Endodermal cell (in vitro differentiated cells): ENCODE measurements at regions not wholly inside any gene's neighbourhood (a gene's known extent, or its start where the extent isn't known, plus 50 kb on each side); places are given as distances from the start of the nearest gene placed in this dataset.
"Not testable (repeated sequence)": the region's sequence is repeated elsewhere in the genome, so short reads cannot be mapped to it uniquely, and the experiment has no call there.

Experiments used
- DNase-seq: peaks from one replicate; pipeline ENCODE4 v3.0.0-alpha.2; 2017
- H3K27ac ChIP-seq: 2 replicates; pipeline ENCODE4 v1.5.1; 2013; ENCODE audit warnings: mild to moderate bottlenecking, low read depth, low read length, moderate library complexity
- H3K27me3 ChIP-seq: 2 replicates; pipeline ENCODE4 v1.6.1; 2013; ENCODE audit warnings: mild to moderate bottlenecking, low read length, moderate library complexity; ENCODE audit not compliant: insufficient read depth, control insufficient read depth, poor library complexity, severe bottlenecking
- H3K36me3 ChIP-seq: 2 replicates; pipeline ENCODE4 v1.7.0; 2013; ENCODE audit warnings: mild to moderate bottlenecking, low read length, moderate library complexity; ENCODE audit not compliant: control insufficient read depth, insufficient read depth
- H3K4me1 ChIP-seq: one replicate; pipeline ENCODE4 v1.7.0; 2013; ENCODE audit warnings: low read length; ENCODE audit not compliant: control insufficient read depth, insufficient read depth
- H3K4me3 ChIP-seq: 2 replicates; pipeline ENCODE4 v1.5.1; 2013; ENCODE audit warnings: mild to moderate bottlenecking, low read length, moderate library complexity
- H3K9ac ChIP-seq: 2 replicates; pipeline ENCODE4 v1.6.1; 2013; ENCODE audit warnings: mild to moderate bottlenecking, low read length, moderate library complexity; ENCODE audit not compliant: poor library complexity, severe bottlenecking; ENCODE audit errors: extremely low read depth
- H3K9me3 ChIP-seq: 2 replicates; pipeline ENCODE4 v1.6.1; 2013; ENCODE audit warnings: mild to moderate bottlenecking, low read length, moderate library complexity; ENCODE audit not compliant: control insufficient read depth
- H3K27ac Mint-ChIP-seq: 2 replicates; pipeline ENCODE4 v1.8.0; 2020; ENCODE audit warnings: mixed read lengths
- H3K27me3 Mint-ChIP-seq: 2 replicates; pipeline ENCODE4 v1.8.0; 2021; ENCODE audit warnings: mild to moderate bottlenecking, mixed read lengths; ENCODE audit not compliant: insufficient read depth
- H3K36me3 Mint-ChIP-seq: 2 replicates; pipeline ENCODE4 v1.8.0; 2020; ENCODE audit warnings: low read depth, mixed read lengths
- H3K4me1 Mint-ChIP-seq: 2 replicates; pipeline ENCODE4 v1.8.0; 2020; ENCODE audit warnings: mixed read lengths
- H3K4me3 Mint-ChIP-seq: 2 replicates; pipeline ENCODE4 v1.8.0; 2020; ENCODE audit warnings: mild to moderate bottlenecking, moderate library complexity, mixed read lengths
- H3K9me3 Mint-ChIP-seq: 2 replicates; pipeline ENCODE4 v1.8.0; 2020; ENCODE audit warnings: mild to moderate bottlenecking, mixed read lengths
- CTCF ChIP-seq: fragments of 200-600 bp; sonication (generic); conservative IDR thresholded peaks from 2 replicates; pipeline ENCODE4 v1.5.0; 2021; ENCODE audit warnings: antibody characterized with exemption, mild to moderate bottlenecking
- whole genome bisulfite sequencing, 2 experiments: methylation state at CpG; one replicate each; pipeline versions ENCODE4 v1.1.5 to v1.1.7; 2013; ENCODE audit warnings: missing lambda C conversion rate in 2 of 2, mixed read lengths in 1 of 2; ENCODE audit not compliant: insufficient coverage in 1 of 2, insufficient read length in 1 of 2; 5-methylcytosine and 5-hydroxymethylcytosine counted together

GRCh38 chr10:77740396-77740795 is 102.8 kb upstream of the KCNMA1 start:
- not testable (repeated sequence) for H3K4me1 Mint-ChIP-seq, H3K36me3 ChIP-seq, H3K27ac ChIP-seq, DNase-seq, H3K4me1 ChIP-seq, H3K27ac Mint-ChIP-seq, H3K9ac ChIP-seq, H3K4me3 ChIP-seq, H3K4me3 Mint-ChIP-seq, H3K27me3 ChIP-seq, H3K27me3 Mint-ChIP-seq
- peaks cover 19% of the 10 kb centered on the region for H3K9me3 ChIP-seq
- H3K9me3 Mint-ChIP-seq = peaks cover 44% of the 10 kb centered on the region
- 96 to 100% methylated on average over 2 to 3 of the region's 3 CpGs for WGBS, 2 experiments
- peaks cover 11% of the 10 kb centered on the region for H3K36me3 Mint-ChIP-seq

- Histone ChIP-seq H3K9ac (no peak overlapping the region), H3K4me1 (no peaks in the 10 kb centered on the region), H3K9me3 (peaks cover 19% of the 10 kb centered on the region), H3K36me3 (no peaks in the 10 kb centered on the region), H3K27ac (no peak overlapping the region), H3K4me3 (no peak overlapping the region), H3K27me3 (no peaks in the 10 kb centered on the region)
- no peak for DNase-seq
- Mint-ChIP-seq H3K27me3 (peaks cover 3% of the 10 kb centered on the region), H3K4me1 (no peaks in the 10 kb centered on the region), H3K4me3 (no peak overlapping the region), H3K27ac (no peak overlapping the region), H3K36me3 (peaks cover 11% of the 10 kb centered on the region), H3K9me3 (peaks cover 44% of the 10 kb centered on the region)
- TF ChIP-seq CTCF = no peak
- 89 to 100% methylated on average over 2 of the region's 2 CpGs for WGBS, 2 experiments
These were observed 101.0 kb upstream of the KCNMA1 start for GRCh38 chr10:77738496-77739158.

- Histone ChIP-seq H3K36me3 (no peaks in the 10 kb centered on the region), H3K27me3 (no peaks in the 10 kb centered on the region), H3K9ac (no peak overlapping the region), H3K9me3 (peaks cover 19% of the 10 kb centered on the region), H3K27ac (no peak overlapping the region), H3K4me1 (no peaks in the 10 kb centered on the region), H3K4me3 (no peak overlapping the region)
- H3K4me1 Mint-ChIP-seq = no peaks in the 10 kb centered on the region
- H3K9me3 Mint-ChIP-seq = peaks cover 44% of the 10 kb centered on the region
- peaks cover 3% of the 10 kb centered on the region for H3K27me3 Mint-ChIP-seq
- H3K36me3 Mint-ChIP-seq = peaks cover 11% of the 10 kb centered on the region
- TF ChIP-seq CTCF = no peak
- H3K4me3 Mint-ChIP-seq = no peak overlapping the region
- no peak for DNase-seq
- WGBS, 2 experiments = 80 to 86% methylated on average over 1 to 2 of the region's 2 CpGs
- H3K27ac Mint-ChIP-seq = no peak overlapping the region
These were observed 100.0 kb upstream of the KCNMA1 start for GRCh38 chr10:77737608-77738007.

GRCh38 chr10:77735136-77735535 is 97.5 kb upstream of the KCNMA1 start:
- peaks cover 11% of the 10 kb centered on the region for H3K36me3 Mint-ChIP-seq
- H3K4me3 ChIP-seq, H3K4me1 Mint-ChIP-seq, H3K4me1 ChIP-seq, H3K4me3 Mint-ChIP-seq, DNase-seq, H3K9ac ChIP-seq, H3K27ac ChIP-seq, H3K27me3 Mint-ChIP-seq, H3K27ac Mint-ChIP-seq, H3K27me3 ChIP-seq, H3K36me3 ChIP-seq: not testable (repeated sequence)
- WGBS, 2 experiments = 84 to 91% methylated on average over 3 to 5 of the region's 5 CpGs
- peaks cover 12% of the 10 kb centered on the region for H3K9me3 ChIP-seq
- H3K9me3 Mint-ChIP-seq = peaks cover 37% of the 10 kb centered on the region
